GM12875 (cell line): ENCODE measurements at regions not wholly inside any gene's neighbourhood (a gene's known extent, or its start where the extent isn't known, plus 50 kb on each side); places are given as distances from the start of the nearest gene placed in this dataset.
"Not testable (repeated sequence)": the region's sequence is repeated elsewhere in the genome, so short reads cannot be mapped to it uniquely, and the experiment has no call there.

ENCODE experiments used
- H3K4me3 ChIP-seq: one replicate; pipeline ENCODE4 v1.5.1; 2011; ENCODE audit warnings: low read depth, low read length, control low read depth
- CTCF ChIP-seq: IDR thresholded peaks from 2 replicates; pipeline ENCODE4 v1.5.1; 2011; ENCODE audit warnings: low read depth, mild to moderate bottlenecking, control low read depth, inconsistent platforms, low read length, moderate library complexity, borderline replicate concordance; ENCODE audit not compliant: insufficient read depth

GRCh38 chr6:86079938-86080337, 437.3 kb upstream of the SYNCRIP start:
- no peak for TF ChIP-seq CTCF

GRCh38 chr6:86070151-86070550, 427.5 kb upstream of the SYNCRIP start:
- no peak for TF ChIP-seq CTCF
- no peak overlapping the region for H3K4me3 ChIP-seq

More at GRCh38 chr6:86079938-86080337, 437.3 kb upstream of the SYNCRIP start:
- no peak overlapping the region for H3K4me3 ChIP-seq

- H3K4me3 ChIP-seq = not testable (repeated sequence)
These were observed 422.3 kb upstream of the SYNCRIP start for GRCh38 chr6:86065002-86065401.

GRCh38 chr6:86057293-86057980, 414.8 kb upstream of the SYNCRIP start:
- H3K4me3 ChIP-seq = not testable (repeated sequence)

- no peak overlapping the region for H3K4me3 ChIP-seq
- TF ChIP-seq CTCF = no peak
These were observed 402.4 kb upstream of the SYNCRIP start for GRCh38 chr6:86045038-86045437.

- no peak overlapping the region for H3K4me3 ChIP-seq
These were observed 399.5 kb upstream of the SYNCRIP start for GRCh38 chr6:86042214-86042613.

GRCh38 chr6:86031713-86032112, 389.0 kb upstream of the SYNCRIP start:
- TF ChIP-seq CTCF = no peak
- H3K4me3 ChIP-seq = no peak overlapping the region

More at GRCh38 chr6:86042214-86042613, 399.5 kb upstream of the SYNCRIP start:
- TF ChIP-seq CTCF = no peak

GRCh38 chr6:86030875-86031274, 388.2 kb upstream of the SYNCRIP start:
- no peak overlapping the region for H3K4me3 ChIP-seq
- no peak for TF ChIP-seq CTCF
